Nephron (organoid): ENCODE measurements at regions not wholly inside any gene's neighbourhood (a gene's known extent, or its start where the extent isn't known, plus 50 kb on each side); places are given as distances from the start of the nearest gene placed in this dataset.

Experiments
- H3K27ac Mint-ChIP-seq, 3 experiments: 2 replicates each; pipeline ENCODE4 v1.8.0; 2020; ENCODE audit warnings: mixed read lengths in 3 of 3, mild to moderate bottlenecking in 2 of 3, moderate library complexity in 1 of 3
- H3K27me3 Mint-ChIP-seq: 2 replicates; pipeline ENCODE4 v1.8.0; 2021; ENCODE audit warnings: low read depth, mild to moderate bottlenecking, moderate library complexity, mixed read lengths
- H3K36me3 Mint-ChIP-seq: 2 replicates; pipeline ENCODE4 v1.8.0; 2020; ENCODE audit warnings: low read depth, mixed read lengths
- H3K4me1 Mint-ChIP-seq: 2 replicates; pipeline ENCODE4 v1.8.0; 2020; ENCODE audit warnings: mixed read lengths
- H3K4me3 Mint-ChIP-seq, 3 experiments: 2 replicates each; pipeline ENCODE4 v1.8.0; 2020; ENCODE audit warnings: mild to moderate bottlenecking in 3 of 3, mixed read lengths in 3 of 3, moderate library complexity in 2 of 3
- H3K9me3 Mint-ChIP-seq: 2 replicates; pipeline ENCODE4 v1.8.0; 2020; ENCODE audit warnings: mixed read lengths
- TF ChIP-seq, protein P1 (sequence below), 3 experiments: fragments of 200-600 bp; sonication (generic); IDR thresholded peaks; one replicate each; pipeline ENCODE4 v1.5.0; 2021; ENCODE audit warnings: antibody characterized with exemption in 3 of 3; ENCODE audit not compliant: unreplicated experiment in 3 of 3

DNA sequence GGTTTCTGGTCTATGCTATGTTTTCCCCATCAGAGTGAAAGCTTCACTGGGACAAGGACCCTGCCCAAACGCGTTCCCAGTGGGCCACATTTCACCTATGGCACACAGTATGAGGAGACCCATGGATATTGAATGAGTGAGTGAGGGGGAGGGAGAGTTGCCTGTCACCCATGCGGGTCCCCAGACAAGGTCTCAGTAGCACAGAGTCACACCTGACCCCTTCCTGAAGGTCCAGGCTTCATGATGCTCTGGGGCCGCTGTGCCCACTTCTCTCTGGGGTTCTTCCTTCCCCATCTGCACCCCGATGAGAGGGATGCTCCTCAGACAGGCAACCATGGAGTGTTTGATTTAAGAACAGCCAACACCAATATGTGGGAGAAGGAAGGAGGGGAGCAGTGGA, 72.3 kb upstream of the CSF3R start:
- peaks cover 71% of the 10 kb centered on the region for H3K27me3 Mint-ChIP-seq

DNA sequence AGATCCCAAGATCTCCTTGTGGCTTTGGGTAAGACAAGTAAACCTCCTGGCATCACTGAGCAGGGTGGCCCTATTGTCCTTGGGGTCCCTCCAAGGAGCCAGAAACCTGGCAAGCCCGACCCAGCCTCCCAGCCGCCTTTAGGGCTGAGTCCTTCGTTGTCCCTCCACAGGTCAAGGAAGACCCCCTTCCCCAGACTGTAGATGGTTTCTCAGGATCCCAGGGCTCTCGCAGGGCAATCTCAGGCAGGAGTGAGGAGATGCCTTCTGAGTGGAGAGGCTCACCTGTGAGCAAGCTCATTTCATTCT, 71.6 kb upstream of the CSF3R start:
- no peaks in the 10 kb centered on the region for H3K36me3 Mint-ChIP-seq
- no peaks in the 10 kb centered on the region for H3K9me3 Mint-ChIP-seq
- H3K4me3 Mint-ChIP-seq: no peak overlapping the region

More for the DNA sequence above, 72.3 kb upstream of the CSF3R start:
- TF ChIP-seq, protein P1, sequence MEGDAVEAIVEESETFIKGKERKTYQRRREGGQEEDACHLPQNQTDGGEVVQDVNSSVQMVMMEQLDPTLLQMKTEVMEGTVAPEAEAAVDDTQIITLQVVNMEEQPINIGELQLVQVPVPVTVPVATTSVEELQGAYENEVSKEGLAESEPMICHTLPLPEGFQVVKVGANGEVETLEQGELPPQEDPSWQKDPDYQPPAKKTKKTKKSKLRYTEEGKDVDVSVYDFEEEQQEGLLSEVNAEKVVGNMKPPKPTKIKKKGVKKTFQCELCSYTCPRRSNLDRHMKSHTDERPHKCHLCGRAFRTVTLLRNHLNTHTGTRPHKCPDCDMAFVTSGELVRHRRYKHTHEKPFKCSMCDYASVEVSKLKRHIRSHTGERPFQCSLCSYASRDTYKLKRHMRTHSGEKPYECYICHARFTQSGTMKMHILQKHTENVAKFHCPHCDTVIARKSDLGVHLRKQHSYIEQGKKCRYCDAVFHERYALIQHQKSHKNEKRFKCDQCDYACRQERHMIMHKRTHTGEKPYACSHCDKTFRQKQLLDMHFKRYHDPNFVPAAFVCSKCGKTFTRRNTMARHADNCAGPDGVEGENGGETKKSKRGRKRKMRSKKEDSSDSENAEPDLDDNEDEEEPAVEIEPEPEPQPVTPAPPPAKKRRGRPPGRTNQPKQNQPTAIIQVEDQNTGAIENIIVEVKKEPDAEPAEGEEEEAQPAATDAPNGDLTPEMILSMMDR (IDR thresholded peaks at IDR 0.05; ENCODE audit: unreplicated experiment in 3 of 3): no peak
- Mint-ChIP-seq H3K36me3 (no peaks in the 10 kb centered on the region), H3K27ac (no peak overlapping the region), H3K9me3 (no peaks in the 10 kb centered on the region), H3K4me1 (no peaks in the 10 kb centered on the region), H3K4me3 (no peak overlapping the region)

DNA sequence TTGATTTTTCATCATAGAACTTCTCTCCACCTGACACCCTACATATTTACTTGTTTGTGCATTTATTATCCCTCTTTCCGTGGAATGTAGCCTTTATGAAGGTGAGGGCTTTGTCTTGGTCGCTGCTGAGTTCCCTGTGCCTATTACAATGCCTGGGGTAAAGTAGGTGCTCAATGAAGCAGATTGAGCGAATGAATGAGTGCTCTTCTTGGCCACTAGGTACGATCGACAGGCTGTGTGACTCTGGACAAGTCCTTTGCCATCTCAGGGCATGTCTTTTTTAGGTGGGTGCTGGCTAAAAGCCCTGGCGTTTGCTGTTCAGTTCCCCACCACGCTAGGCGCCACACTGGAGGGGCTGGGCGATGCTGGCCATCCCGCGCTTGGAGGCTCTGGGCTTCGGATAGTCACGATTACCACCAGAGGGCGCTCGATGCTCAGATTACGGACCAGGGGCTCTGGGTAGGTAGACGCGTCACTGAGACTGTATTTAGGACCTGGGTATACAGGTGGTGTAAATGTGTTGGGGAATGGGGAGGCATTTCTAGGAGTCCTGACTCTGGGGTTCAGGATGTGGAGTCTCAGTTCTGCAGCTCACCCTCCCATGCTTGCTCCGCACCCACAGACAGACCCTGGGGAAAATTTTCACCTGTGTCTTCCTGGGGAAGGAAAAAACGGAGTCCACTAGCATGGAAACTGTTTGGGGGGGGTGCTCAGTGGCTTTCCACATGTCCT, 71.0 kb upstream of the CSF3R start:
- Mint-ChIP-seq H3K4me3 (no peak overlapping the region), H3K27me3 (peaks cover 78% of the 10 kb centered on the region), H3K27ac (no peak overlapping the region)

More for the DNA sequence above, 71.6 kb upstream of the CSF3R start:
- Mint-ChIP-seq H3K4me1 (no peaks in the 10 kb centered on the region), H3K27me3 (peaks cover 78% of the 10 kb centered on the region), H3K27ac (no peak overlapping the region)
- TF ChIP-seq, protein P1 (IDR thresholded peaks at IDR 0.05; ENCODE audit: unreplicated experiment in 3 of 3): no peak

DNA sequence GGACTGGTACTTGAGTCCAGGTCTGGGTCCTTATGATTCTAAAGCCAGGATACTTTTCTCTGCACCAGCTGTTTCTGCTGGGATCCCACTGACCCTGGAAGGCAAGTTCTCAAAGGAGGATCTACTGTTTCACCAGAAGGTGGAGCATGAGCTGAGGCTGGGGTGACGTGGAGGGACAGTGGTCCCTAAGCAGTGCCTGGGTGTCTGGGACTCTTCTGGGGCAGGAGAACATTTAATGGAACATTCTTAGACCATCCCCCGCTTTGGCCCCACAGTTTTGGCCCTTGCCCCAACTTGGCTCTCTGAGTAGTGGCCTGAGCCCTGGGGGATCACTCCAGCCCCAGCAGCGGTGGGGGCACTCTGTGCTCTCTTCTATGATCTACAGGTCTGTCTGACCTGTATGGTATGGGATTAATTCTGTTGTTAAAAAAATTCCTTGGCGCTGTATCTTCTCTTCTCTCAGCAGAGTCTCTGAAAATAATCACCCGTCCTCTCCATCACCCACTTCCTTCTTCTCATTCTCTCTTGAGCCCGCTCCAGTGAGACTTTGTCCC, 60.3 kb upstream of the CSF3R start:
- Mint-ChIP-seq H3K4me1 (no peaks in the 10 kb centered on the region), H3K27me3 (peaks cover 46% of the 10 kb centered on the region), H3K9me3 (no peaks in the 10 kb centered on the region), H3K27ac (no peak overlapping the region), H3K4me3 (no peak overlapping the region), H3K36me3 (no peaks in the 10 kb centered on the region)
- TF ChIP-seq, protein P1 (IDR thresholded peaks at IDR 0.05; ENCODE audit: unreplicated experiment in 3 of 3): peak in 1 of 3 experiments; percentile 20

More for the DNA sequence above, 71.0 kb upstream of the CSF3R start:
- Mint-ChIP-seq H3K4me1 (no peaks in the 10 kb centered on the region), H3K9me3 (no peaks in the 10 kb centered on the region), H3K36me3 (no peaks in the 10 kb centered on the region)
- TF ChIP-seq, protein P1 (IDR thresholded peaks at IDR 0.05; ENCODE audit: unreplicated experiment in 3 of 3): peak; percentile 65 to 70 (median 67)

DNA sequence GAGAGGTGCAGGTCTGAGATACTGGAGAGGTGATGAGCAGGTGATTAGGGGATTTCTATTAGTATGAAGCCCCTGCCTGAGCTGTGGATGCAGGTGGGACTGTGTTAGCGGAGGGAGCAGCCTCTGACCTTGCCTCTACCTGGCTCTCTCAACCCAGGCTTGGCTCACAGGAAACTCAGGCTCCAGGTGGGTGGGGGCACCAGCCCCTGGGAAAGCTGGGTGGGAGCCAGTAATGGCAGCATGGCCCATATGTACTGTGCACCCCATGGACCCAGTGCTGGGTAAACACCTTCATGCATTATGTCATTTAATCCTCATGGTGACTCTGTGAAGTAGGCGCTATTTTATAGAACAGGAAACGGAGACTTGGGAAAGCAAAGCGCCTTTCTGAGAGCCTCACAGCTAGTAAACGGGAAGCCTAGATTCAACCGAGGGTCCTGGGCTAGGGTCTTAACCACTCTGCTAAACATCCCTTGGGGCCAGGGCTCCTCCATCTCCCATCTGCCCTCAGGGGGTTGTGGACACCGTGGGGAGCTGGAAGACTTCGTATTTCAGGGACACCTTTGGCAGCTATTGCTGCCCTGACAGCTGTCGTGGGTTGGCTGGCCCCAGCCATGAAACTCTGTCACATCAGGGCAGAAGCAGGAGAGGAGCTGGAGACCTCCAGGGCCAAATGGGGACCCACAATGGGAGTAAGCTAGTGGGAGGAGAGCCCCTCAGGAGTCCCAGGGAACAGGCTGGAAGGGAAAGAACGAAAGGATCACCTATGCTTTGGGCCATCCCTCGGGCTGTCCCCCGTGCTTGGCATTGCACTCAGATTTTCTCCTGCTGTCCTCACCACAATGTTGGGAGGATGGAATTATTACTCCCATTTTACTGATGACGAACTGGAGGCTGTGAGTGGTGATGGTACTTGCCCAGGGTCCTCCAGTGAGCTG, 59.6 kb upstream of the CSF3R start:
- no peaks in the 10 kb centered on the region for H3K9me3 Mint-ChIP-seq
- H3K27ac Mint-ChIP-seq: no peak overlapping the region
- peaks cover 40% of the 10 kb centered on the region for H3K27me3 Mint-ChIP-seq
- TF ChIP-seq, protein P1 (IDR thresholded peaks at IDR 0.05; ENCODE audit: unreplicated experiment in 3 of 3): no peak
- H3K36me3 Mint-ChIP-seq: no peaks in the 10 kb centered on the region
- no peak overlapping the region for H3K4me3 Mint-ChIP-seq
- no peaks in the 10 kb centered on the region for H3K4me1 Mint-ChIP-seq
